H9 (cell line): ENCODE measurements at regions not wholly inside any gene's neighbourhood (a gene's known extent, or its start where the extent isn't known, plus 50 kb on each side); places are given as distances from the start of the nearest gene placed in this dataset.
A peak's percentile ranks its signal among the peaks of the same experiment; 100 is the strongest.

ENCODE experiments used
- DNase-seq: peaks from one replicate; pipeline ENCODE4 v3.0.0-alpha.2; 2017
- H2AFZ ChIP-seq: one replicate; pipeline ENCODE4 v1.6.1; 2013; ENCODE audit warnings: mild to moderate bottlenecking, low read length, control low read depth, moderate library complexity
- H2AK5ac ChIP-seq: 2 replicates; pipeline ENCODE4 v1.6.1; 2013; ENCODE audit warnings: low read length, control low read depth, mixed read lengths; ENCODE audit not compliant: insufficient read length
- H2BK120ac ChIP-seq: one replicate; pipeline ENCODE4 v1.6.1; 2013; ENCODE audit warnings: low read depth, mild to moderate bottlenecking, low read length, control low read depth, inconsistent platforms; ENCODE audit not compliant: poor library complexity, severe bottlenecking
- H2BK12ac ChIP-seq: 2 replicates; pipeline ENCODE4 v1.6.1; 2013; ENCODE audit warnings: low read length, control low read depth, mixed read lengths, low read depth; ENCODE audit not compliant: insufficient read length
- H2BK15ac ChIP-seq: 2 replicates; pipeline ENCODE4 v1.6.1; 2013; ENCODE audit warnings: low read depth, low read length, control low read depth
- H2BK20ac ChIP-seq: one replicate; pipeline ENCODE4 v1.6.1; 2013; ENCODE audit warnings: low read depth, mild to moderate bottlenecking, low read length, control low read depth, inconsistent platforms; ENCODE audit not compliant: poor library complexity, severe bottlenecking
- H2BK5ac ChIP-seq: 2 replicates; pipeline ENCODE4 v1.6.1; 2013; ENCODE audit warnings: low read length, control low read depth, mixed read lengths; ENCODE audit not compliant: insufficient read length
- H3K14ac ChIP-seq: 2 replicates; pipeline ENCODE4 v1.6.1; 2013; ENCODE audit warnings: low read length, control low read depth; ENCODE audit not compliant: insufficient read depth
- H3K18ac ChIP-seq: 2 replicates; pipeline ENCODE4 v1.6.1; 2013; ENCODE audit warnings: low read depth, mild to moderate bottlenecking, mixed read lengths, low read length, control low read depth; ENCODE audit not compliant: insufficient read length
- H3K23ac ChIP-seq: 2 replicates; pipeline ENCODE4 v1.6.1; 2013; ENCODE audit warnings: low read length, control low read depth, mixed read lengths, low read depth; ENCODE audit not compliant: insufficient read length
- H3K23me2 ChIP-seq: 2 replicates; pipeline ENCODE4 v1.6.1; 2013; ENCODE audit warnings: low read depth, mild to moderate bottlenecking, mixed read lengths, low read length, control low read depth; ENCODE audit not compliant: insufficient read length, poor library complexity, severe bottlenecking
- H3K27ac ChIP-seq: 2 replicates; pipeline ENCODE4 v1.5.1; 2013; ENCODE audit warnings: low read length, control low read depth, mixed read lengths, low read depth; ENCODE audit not compliant: insufficient read length
- H3K27me3 ChIP-seq: 2 replicates; pipeline ENCODE4 v1.6.1; 2013; ENCODE audit warnings: low read length, control low read depth, inconsistent platforms; ENCODE audit not compliant: insufficient read depth
- H3K4ac ChIP-seq: 2 replicates; pipeline ENCODE4 v1.6.1; 2013; ENCODE audit warnings: low read depth, mild to moderate bottlenecking, control low read depth, inconsistent platforms, low read length, moderate library complexity
- H3K4me1 ChIP-seq: 2 replicates; pipeline ENCODE4 v1.6.1; 2013; ENCODE audit warnings: low read length, control low read depth, inconsistent platforms; ENCODE audit not compliant: insufficient read depth
- H3K4me2 ChIP-seq: 2 replicates; pipeline ENCODE4 v1.6.1; 2013; ENCODE audit warnings: low read length, control low read depth, mixed read lengths; ENCODE audit not compliant: insufficient read length, insufficient read depth
- H3K56ac ChIP-seq: 2 replicates; pipeline ENCODE4 v1.6.1; 2013; ENCODE audit warnings: low read depth, mild to moderate bottlenecking, mixed read lengths, low read length, control low read depth; ENCODE audit not compliant: insufficient read length
- H3K79me1 ChIP-seq: 2 replicates; pipeline ENCODE4 v1.6.1; 2013; ENCODE audit warnings: low read depth, mild to moderate bottlenecking, moderate library complexity, low read length, control low read depth, inconsistent platforms; ENCODE audit not compliant: insufficient read depth, poor library complexity, severe bottlenecking
- H3K79me2 ChIP-seq: 2 replicates; pipeline ENCODE4 v1.6.1; 2013; ENCODE audit warnings: low read length, control low read depth, inconsistent platforms; ENCODE audit not compliant: insufficient read depth
- H3K9ac ChIP-seq: 2 replicates; pipeline ENCODE4 v1.6.1; 2013; ENCODE audit warnings: low read length, control low read depth, mixed read lengths; ENCODE audit not compliant: insufficient read length; ENCODE audit errors: extremely low read depth
- H3K9me3 ChIP-seq: one replicate; pipeline ENCODE4 v1.6.1; 2013; ENCODE audit warnings: low read depth, low read length, inconsistent platforms; ENCODE audit not compliant: control insufficient read depth
- H3T11ph ChIP-seq: one replicate; pipeline ENCODE4 v1.6.1; 2013; ENCODE audit warnings: mild to moderate bottlenecking, low read length, control low read depth, inconsistent platforms
- H4K20me1 ChIP-seq: one replicate; pipeline ENCODE4 v1.6.1; 2013; ENCODE audit not compliant: control insufficient read depth, insufficient read length, insufficient read depth
- H4K5ac ChIP-seq: 2 replicates; pipeline ENCODE4 v1.6.1; 2013; ENCODE audit warnings: low read depth, mild to moderate bottlenecking, mixed read lengths, low read length, control low read depth; ENCODE audit not compliant: insufficient read length
- H4K8ac ChIP-seq: replicated peaks from 2 replicates; pipeline ENCODE4 v1.6.1; 2013; ENCODE audit warnings: low read length, control low read depth, mixed read lengths, low read depth; ENCODE audit not compliant: insufficient read length
- H4K91ac ChIP-seq: 2 replicates; pipeline ENCODE4 v1.6.1; 2013; ENCODE audit warnings: low read depth, mild to moderate bottlenecking, moderate library complexity, mixed read lengths, low read length, control low read depth; ENCODE audit not compliant: insufficient read length
- H3K27ac Mint-ChIP-seq, 3 experiments: 2 replicates in 2 of 3; 3 replicates in 1 of 3; pipeline ENCODE4 v1.8.0; 2020 to 2021; ENCODE audit warnings: mixed read lengths in 3 of 3, mild to moderate bottlenecking in 1 of 3, moderate library complexity in 1 of 3
- H3K27me3 Mint-ChIP-seq: 2 replicates; pipeline ENCODE4 v1.8.0; 2021; ENCODE audit warnings: low read depth, mild to moderate bottlenecking, moderate library complexity, mixed read lengths
- H3K36me3 Mint-ChIP-seq, 3 experiments: 2 replicates in 2 of 3; 3 replicates in 1 of 3; pipeline ENCODE4 v1.8.0; 2020 to 2021; ENCODE audit warnings: low read depth in 3 of 3, mixed read lengths in 3 of 3; ENCODE audit not compliant: insufficient read depth in 1 of 3
- H3K4me1 Mint-ChIP-seq, 2 experiments: 2 replicates each; pipeline ENCODE4 v1.8.0; 2020; ENCODE audit warnings: mixed read lengths in 2 of 2
- H3K4me3 Mint-ChIP-seq, 2 experiments: 2 replicates in 1 of 2; 3 replicates in 1 of 2; pipeline ENCODE4 v1.8.0; 2020 to 2021; ENCODE audit warnings: mild to moderate bottlenecking in 2 of 2, mixed read lengths in 2 of 2, moderate library complexity in 1 of 2
- H3K9me3 Mint-ChIP-seq, 2 experiments: 2 replicates in 1 of 2; 3 replicates in 1 of 2; pipeline ENCODE4 v1.8.0; 2020; ENCODE audit warnings: mild to moderate bottlenecking in 2 of 2, mixed read lengths in 2 of 2, moderate library complexity in 1 of 2
- CTCF ChIP-seq: fragments of 200-600 bp; sonication (generic); conservative IDR thresholded peaks from 3 replicates; pipeline ENCODE4 v1.8.0; 2021; ENCODE audit warnings: antibody characterized with exemption, mild to moderate bottlenecking
- WGBS: extraction: QIAGEN DNeasy Blood & Tissue Kit; methylation state at CpG from one replicate; pipeline ENCODE4 v1.1.7; 2013; ENCODE audit warnings: missing lambda C conversion rate, low lambda C conversion rate, mixed read lengths; ENCODE audit not compliant: insufficient read length; ENCODE audit errors: extremely low coverage; 5-methylcytosine and 5-hydroxymethylcytosine counted together

DNA sequence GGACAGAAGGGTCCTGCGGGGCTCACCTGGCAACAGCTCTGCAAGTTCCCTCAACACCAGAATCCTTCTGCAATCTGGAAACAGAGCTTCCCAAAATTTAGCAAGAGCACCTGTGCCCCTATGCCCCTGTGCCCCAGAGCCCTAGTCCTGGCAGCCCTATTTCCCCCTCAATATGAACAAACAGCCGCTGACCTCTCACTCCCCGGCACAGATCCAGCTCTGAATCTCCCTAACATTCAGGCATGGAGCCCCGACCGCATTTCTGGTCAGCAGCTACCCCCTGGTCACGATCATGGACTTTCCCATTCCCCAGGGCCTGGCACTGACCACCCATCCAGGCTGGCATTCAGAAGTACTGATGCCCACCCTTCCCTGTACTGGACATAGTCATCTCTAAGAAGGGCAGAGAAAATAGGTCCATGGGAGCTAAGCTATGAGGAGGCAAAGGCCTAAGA, 110.8 kb upstream of the SMURF2 start:
- Histone ChIP-seq H2BK120ac (no peak overlapping the region), H2BK5ac (no peak overlapping the region), H3K79me1 (no peaks in the 10 kb centered on the region), H3K79me2 (no peaks in the 10 kb centered on the region), H2BK20ac (no peak overlapping the region), H3K4ac (no peak overlapping the region), H3K23ac (no peak overlapping the region), H2BK15ac (no peak overlapping the region), H3K9me3 (no peaks in the 10 kb centered on the region), H2AK5ac (no peak overlapping the region), H4K20me1 (no peaks in the 10 kb centered on the region), H3K27me3 (peaks cover 17% of the 10 kb centered on the region; the same call in 1 of the 2 replicates), H3K23me2 (peaks cover 11% of the 10 kb centered on the region), H3K4me1 (no peaks in the 10 kb centered on the region), H3K4me2 (no peak overlapping the region), H2AFZ (no peak overlapping the region), H3K9ac (no peak overlapping the region), H3T11ph (no peak overlapping the region), H3K27ac (no peak overlapping the region), H4K5ac (no peak overlapping the region), H4K8ac (no peak overlapping the region), H2BK12ac (no peak overlapping the region), H4K91ac (no peak overlapping the region), H3K18ac (no peak overlapping the region), H3K56ac (no peak overlapping the region), H3K14ac (no peak overlapping the region)
- TF ChIP-seq CTCF, result no peak
- Mint-ChIP-seq H3K27ac (no peak overlapping the region), H3K36me3 (no peaks in the 10 kb centered on the region), H3K4me1 (peaks cover 14 to 20% of the 10 kb centered on the region in 2 experiments), H3K9me3 (peaks cover 0 to 2% of the 10 kb centered on the region in 2 experiments; a peak in 1 of 5 replicates), H3K4me3 (peak overlapping the region; percentile 44 to 56; a peak in 4 of 5 replicates), H3K27me3 (peaks cover 34% of the 10 kb centered on the region)
- no peak for DNase-seq
- WGBS, result no CpG with 5 or more reads among the region's 6 CpGs
